ENCODE measurements at regions not wholly inside any gene's neighbourhood (a gene's known extent, or its start where the extent isn't known, plus 50 kb on each side); places are given as distances from the start of the nearest gene placed in this dataset.

DNA sequence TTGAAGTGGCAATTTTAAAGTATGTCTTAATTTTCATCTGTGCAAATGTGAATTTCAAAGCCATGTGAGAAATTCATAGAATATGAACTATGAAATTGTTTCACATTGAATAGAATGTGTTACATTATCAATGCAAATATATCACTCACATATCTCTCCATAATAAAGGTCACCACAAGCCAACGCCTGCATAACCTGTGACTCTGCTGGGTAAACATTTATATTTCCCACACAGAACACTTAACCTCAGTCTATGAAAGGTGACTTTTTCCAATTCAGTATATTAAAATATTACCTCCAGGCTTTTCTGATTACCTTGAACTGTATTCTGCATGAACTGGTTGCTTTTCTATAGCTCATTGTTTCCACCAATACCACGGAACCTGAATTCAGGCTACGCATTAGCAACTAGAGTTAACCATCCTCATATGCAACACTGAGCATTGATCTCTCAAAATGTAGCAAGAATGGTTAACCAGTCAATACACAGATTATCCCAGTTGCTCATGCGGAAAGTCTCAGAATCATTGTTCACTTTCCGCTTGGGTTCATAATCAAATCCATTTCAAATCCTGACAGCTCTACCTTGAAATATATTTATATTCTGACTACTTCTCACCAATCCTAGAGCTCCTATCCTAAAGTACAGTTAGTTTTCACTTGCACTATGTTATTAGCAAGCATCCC lies 126.6 kb upstream of the TYRP1 start:
- TF ChIP-seq, protein P1, sequence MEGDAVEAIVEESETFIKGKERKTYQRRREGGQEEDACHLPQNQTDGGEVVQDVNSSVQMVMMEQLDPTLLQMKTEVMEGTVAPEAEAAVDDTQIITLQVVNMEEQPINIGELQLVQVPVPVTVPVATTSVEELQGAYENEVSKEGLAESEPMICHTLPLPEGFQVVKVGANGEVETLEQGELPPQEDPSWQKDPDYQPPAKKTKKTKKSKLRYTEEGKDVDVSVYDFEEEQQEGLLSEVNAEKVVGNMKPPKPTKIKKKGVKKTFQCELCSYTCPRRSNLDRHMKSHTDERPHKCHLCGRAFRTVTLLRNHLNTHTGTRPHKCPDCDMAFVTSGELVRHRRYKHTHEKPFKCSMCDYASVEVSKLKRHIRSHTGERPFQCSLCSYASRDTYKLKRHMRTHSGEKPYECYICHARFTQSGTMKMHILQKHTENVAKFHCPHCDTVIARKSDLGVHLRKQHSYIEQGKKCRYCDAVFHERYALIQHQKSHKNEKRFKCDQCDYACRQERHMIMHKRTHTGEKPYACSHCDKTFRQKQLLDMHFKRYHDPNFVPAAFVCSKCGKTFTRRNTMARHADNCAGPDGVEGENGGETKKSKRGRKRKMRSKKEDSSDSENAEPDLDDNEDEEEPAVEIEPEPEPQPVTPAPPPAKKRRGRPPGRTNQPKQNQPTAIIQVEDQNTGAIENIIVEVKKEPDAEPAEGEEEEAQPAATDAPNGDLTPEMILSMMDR (IDR thresholded peaks at IDR 0.05; ENCODE audit: poor library complexity): no peak
- TF ChIP-seq EZH2 (IDR thresholded peaks at IDR 0.05; ENCODE audit: borderline replicate concordance): no peak

Data from hepatocyte (in vitro differentiated cells).